ENCODE measurements at regions not wholly inside any gene's neighbourhood (a gene's known extent, or its start where the extent isn't known, plus 50 kb on each side); places are given as distances from the start of the nearest gene placed in this dataset.

DNA sequence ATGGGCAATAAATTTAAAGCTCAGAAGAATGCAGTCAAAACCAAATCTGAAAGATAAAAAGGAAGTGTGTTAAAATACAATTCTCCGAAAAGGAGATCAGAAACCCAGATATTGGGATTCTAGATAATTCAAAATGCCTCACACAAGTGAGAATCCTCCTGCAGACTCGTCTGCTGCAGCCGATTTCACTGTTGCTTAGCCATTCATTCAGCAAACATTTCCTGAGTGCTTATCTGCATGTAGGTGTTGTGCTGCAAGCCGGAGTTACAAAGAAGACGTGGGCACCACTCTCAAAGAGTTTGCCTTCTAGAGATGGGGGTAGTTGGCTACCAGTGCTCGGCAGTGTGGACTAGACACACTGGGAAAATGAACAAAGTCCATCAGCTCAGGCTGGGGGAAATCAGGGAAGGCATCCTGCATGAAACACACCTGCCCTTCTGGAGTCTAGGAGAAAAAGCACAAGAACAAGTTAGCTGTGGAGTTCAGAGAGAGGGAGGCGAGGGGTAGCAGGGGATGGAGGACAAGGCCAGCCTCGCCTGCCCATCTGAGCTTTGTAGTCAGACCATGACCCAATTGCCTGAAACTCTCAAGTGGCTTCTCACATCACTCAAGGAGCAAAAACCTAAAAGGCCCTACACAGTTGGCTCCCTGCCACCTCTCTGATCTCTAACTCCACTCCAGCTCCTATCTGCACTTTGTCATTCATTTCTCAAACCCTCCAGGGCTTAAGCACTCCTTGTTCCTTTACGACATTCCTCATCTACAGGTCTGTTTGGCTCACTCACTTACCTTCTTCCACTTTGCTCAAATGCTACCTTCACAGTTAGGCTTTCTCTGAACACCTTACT is 310.0 kb upstream of the DDHD1 start:
- no peak for DNase-seq (ENCODE audit: low read depth)

GRCh38 chr14:53461858-53462257 is 308.7 kb upstream of the DDHD1 start:
- no peak for DNase-seq (ENCODE audit: low read depth)

GRCh38 chr14:53460544-53460943 is 307.4 kb upstream of the DDHD1 start:
- DNase-seq (ENCODE audit: low read depth), result no peak

DNA sequence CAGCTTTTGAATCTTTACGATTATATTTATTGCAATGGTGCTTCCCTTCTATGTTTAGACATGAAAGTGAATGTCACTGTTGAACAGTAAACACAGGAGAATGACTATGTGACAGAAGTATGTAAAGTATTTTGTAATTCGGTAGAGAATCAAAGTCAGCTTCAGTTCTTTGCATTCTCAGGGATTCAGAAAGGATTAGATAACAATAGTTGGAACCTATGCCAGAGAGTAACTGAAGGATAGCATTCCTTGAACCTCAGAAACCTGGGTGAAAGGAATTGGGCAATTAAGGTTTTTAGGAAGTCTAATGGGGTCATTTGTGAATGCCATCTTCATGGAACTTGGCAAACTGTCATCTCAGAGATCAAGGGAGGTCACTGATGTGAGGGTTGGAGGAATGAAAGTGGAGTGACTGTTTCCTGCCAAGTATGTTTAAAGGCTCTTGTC is 305.3 kb upstream of the DDHD1 start:
- DNase-seq (ENCODE audit: low read depth), result peak; percentile 59

DNA sequence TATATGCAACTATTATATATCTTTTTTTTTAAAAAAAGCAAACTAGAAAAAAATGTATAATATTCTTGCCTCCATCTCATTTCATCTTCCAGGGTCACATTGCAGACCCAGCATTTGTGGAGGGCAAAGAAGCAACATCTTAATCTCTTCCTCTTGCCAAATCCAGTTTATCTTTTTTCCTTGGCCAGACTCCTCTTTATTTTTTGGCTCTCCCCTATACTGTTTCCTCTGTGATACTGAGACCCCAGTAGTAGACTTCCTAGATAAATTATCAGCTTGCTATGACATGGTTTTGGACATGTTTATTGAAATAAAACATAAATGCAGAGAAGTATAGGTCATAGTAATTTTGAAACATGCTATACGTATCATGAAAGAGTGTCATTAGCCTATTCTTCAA is 303.8 kb upstream of the DDHD1 start:
- DNase-seq (ENCODE audit: low read depth), result no peak

DNA sequence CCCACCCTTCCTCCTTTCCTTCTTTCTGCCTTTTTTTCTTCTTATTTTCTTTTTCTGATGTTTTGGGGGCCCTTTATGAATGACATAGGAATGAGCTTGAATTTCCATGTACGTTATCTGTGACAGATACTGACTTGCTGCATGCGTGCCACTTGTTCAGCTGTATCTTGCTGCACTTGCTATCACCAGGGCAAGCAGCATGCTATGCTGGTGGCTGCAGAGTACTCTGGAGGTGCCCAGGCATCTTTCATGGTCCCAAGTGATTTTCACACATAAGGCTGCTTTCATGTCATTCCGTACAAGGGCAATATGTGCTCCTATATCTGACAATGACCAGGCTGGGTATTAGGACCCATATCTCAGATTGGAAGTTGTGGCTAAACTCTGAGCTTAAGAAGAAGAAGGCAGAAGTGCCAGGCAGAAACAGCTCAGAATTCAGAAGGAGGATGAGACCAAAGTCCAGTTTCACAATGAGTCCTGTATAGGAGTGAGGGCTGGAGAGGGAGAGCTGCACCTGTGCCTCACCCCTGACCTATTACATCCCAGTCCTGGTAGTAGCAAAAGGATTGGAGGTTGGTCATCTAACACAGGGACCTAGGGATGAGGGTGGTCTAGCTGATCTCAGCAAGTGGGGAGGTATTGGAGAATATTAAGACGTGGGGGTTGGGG is 299.0 kb upstream of the DDHD1 start:
- no peak for DNase-seq (ENCODE audit: low read depth)

DNA sequence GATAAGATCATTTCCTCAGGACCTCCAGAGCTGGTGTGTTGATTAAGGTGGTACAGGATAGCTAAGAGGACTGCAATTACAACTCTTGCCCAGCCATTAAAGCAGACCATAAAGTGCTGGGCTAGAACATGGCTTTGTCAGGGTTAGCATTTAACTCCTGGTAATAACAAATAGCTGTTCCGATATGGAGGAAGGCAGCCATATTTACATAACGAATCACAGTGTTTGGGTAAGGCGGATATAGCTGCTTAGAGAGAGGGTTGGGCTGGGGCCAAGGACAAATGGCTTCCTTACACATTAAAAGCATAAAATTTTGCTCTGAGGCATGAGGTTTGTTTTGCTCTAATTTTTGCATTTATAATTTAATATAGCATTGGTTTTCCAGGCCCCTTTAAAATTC is 297.7 kb upstream of the DDHD1 start:
- DNase-seq (ENCODE audit: low read depth), result no peak

DNA sequence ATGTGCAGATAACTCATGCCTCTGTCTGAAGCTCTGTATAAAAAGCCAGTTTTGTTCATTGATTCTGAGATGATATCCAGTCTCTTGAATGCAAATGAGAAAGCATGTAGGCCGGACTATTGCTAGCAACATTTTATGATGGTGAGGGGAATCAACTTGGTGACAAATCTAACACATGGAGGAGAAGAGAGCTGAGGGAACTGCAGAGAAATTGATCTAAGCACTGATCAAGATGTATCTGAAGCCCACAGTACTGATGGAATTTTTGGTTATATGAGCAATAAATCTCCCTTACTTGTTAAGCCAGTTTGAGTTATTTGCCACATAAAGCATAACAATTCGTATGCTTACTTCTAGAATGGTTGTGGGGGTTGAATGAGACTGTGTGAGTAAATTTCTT is 295.6 kb upstream of the DDHD1 start:
- no peak for DNase-seq (ENCODE audit: low read depth)

DNA sequence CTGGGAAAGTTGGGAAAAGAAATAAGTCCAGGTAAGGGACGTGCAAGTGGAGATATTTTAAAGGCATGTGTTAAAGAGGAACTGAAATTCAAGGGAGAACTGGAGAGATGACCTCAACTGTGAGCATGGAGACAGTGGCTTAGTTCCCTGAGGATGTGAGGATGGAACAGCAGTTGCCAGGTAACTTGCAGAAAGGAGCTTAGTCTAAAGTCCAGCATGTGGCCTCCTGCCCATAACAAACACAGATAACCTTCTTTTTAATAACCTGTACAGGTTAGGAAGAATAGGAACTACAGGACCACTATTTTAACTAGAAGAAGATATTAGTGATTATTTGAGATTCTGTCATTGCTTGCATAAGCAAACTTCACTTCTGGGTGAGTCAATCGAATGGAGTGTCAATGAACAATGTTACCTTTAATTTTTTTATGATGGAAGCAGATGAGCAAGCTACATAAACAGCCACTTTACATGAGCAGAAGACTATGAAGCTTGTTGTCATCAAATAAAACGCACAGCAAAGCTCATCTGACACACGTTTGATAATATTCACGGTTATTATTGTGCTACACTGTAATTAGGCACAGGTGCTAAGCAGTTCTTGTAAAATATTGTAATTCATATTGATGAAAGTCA is 291.7 kb upstream of the DDHD1 start:
- no peak for DNase-seq (ENCODE audit: low read depth)

DNA sequence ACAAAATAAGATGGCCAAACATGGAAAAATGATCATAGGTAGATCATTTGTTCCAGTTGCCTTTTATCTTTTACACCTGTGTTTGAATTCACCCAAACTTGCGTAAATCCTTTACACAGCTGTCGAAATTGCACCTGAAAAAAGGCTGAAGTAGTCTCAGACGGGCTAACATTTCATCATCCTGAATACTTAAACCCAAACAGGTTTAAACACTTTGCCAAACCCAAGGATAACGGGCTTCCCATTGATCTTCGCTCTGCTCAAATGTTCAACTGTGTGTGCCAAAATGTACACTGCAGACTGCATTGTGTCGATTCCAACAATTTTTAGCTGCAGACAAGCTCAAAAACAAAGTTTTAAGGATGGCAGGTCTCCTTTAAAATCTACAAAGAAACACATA is 288.7 kb upstream of the DDHD1 start:
- no peak for DNase-seq (ENCODE audit: low read depth)

DNA sequence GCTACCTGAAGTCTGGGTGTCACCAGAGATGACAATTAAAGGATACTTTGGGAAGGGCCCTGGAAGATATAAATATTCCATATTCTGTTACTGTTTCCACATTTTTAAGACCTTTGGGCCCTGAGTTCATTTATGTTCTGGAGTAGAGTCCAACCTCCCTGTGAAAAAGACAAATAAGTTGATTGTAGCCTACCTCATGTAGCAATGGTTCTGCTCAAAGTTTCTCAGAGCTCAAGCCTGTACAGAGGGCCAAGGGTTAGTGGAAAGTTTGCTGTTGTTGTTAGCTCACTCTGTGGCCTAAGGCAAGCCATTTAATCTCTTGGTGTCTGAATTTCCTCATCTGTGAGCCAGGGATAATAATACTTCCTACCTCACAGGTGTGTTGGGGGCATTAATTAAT is 284.7 kb upstream of the DDHD1 start:
- no peak for DNase-seq (ENCODE audit: low read depth)

- DNase-seq (ENCODE audit: low read depth), result no peak
Observed at GRCh38 chr14:53432378-53432802, 279.3 kb upstream of the DDHD1 start.

- no peak for DNase-seq (ENCODE audit: low read depth)
Observed at GRCh38 chr14:53430870-53431269, 277.7 kb upstream of the DDHD1 start.

DNA sequence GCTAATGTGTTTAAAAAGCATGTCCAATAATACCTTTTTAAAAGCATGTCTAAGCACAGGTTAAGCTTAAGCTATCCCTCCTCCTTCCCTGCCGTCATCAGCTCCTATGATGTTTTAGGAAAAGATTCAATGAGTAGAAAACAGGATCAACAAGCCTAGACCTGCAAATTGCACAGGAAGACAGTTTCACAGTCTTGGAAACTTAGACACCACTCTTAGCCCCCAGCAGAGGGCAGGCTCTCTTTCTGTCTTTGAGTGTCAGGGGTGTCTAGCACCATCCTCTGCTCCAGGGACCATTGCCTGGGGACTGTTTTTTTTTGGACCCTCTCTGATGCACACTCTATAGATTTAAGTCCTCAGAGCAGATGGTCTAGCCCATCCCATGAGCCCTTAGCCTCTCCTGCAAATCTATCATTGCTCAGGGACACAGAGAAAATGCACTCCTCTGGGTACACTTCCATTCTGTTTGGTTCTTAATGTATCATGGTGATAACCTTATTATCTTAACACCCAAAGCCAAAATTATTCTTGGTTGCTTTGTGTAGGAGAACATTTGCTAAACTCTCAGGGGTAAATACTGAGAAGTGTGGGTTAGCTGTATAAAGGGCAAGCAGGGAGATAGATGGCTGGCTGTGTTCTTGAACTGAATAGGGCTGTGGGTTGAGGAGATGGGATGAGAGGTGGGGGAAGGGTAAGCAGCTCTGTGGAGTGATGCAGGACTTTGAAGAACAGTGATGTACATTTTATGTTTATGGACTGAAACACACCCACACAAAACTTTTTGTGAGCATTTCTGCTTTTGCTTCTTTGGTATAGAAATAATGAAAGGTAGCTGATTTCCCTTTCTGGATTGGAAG is 259.9 kb upstream of the DDHD1 start:
- DNase-seq (ENCODE audit: low read depth), result no peak

DNA sequence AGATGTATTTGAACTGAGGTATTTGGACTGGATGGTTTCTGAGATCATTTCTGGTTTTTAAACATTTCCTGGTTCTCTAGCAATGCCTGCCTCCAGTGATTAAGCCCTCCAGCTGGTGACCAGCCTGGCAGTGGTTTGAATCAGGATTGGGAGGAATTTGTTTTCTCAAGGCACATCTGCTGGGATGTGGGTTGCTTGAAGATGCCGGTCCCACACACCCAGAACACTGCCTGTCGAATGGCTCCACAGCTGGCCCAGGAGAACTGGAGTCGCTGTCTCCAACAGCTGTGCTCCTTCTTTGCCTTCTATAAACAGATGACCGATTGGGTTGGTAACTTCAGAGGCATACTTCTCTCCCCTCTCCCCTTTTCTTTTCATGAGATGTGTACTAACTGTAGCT is 258.0 kb upstream of the DDHD1 start:
- DNase-seq (ENCODE audit: low read depth), result peak; percentile 60

GRCh38 chr14:53409969-53410368 is 256.8 kb upstream of the DDHD1 start:
- DNase-seq (ENCODE audit: low read depth), result peak; percentile 47

DNA sequence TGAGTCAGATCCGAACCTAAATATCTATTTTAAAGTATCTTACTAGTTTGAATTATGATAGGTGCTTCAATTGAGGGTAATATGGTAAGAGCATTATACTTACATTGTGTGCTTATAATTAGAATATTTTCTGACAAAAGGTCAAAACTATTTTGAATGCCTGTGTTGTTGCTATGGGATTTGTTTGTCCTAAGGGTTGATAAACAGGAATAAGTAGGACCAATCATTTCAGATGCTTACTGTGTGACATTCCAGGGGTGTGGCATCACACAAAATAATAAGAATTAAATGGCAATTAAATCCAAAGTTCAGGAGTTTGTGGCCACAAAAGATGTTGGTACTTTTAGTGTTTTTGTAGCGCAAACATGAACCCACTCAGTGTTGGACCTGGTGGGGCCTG is 256.2 kb upstream of the DDHD1 start:
- peak; percentile 37 for DNase-seq (ENCODE audit: low read depth)

DNA sequence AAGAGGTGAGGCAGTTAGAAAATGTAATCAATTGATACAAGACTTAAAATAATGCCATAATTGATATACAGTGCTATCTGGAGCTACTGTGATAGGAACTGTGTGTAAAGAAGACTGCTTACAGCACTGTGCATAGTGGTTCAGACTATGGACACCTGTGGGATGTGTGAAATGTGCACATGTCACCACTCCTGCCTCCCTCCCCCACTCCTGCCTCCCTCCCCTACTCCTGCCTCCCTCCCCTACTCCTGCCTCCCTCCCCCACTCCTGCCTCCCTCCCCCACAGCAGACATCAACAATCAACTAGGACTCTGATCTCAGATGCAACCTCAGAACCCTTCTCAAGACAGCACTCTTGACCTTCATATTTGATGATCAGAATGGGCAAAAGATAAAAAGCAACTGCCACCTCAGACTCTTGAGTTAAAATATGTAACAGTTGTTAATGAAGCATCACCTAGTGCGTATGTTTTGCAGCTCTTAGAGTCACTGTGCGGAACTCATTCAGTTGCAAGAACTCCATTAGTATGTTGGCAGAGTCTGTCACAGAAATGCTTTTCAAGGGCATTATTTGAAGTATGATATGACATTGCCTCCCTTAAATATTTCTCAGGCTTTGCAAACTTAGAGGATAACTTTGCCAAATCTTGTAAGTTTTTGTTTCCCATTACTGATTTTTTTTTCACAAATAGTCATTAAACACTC is 255.2 kb upstream of the DDHD1 start:
- DNase-seq (ENCODE audit: low read depth), result no peak

DNA sequence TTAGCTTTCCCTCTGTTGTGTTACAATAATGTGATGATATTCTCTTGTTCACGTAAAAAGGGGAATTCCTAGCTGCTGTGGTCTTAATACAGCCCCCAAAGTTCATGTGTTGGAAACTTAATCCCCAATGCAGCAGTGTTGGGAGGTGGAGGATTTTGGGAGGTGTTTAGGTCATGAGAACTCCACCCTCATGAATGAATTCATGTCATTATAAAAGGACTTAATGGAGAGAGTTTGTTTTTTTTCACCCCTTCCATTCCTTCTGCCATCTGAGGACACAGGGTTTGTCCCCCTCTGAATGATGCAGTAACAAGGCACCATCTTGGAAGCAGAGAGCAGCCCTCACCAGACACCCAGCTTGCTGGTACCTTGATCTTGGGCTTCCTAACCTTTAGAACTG is 253.4 kb upstream of the DDHD1 start:
- no peak for DNase-seq (ENCODE audit: low read depth)

DNA sequence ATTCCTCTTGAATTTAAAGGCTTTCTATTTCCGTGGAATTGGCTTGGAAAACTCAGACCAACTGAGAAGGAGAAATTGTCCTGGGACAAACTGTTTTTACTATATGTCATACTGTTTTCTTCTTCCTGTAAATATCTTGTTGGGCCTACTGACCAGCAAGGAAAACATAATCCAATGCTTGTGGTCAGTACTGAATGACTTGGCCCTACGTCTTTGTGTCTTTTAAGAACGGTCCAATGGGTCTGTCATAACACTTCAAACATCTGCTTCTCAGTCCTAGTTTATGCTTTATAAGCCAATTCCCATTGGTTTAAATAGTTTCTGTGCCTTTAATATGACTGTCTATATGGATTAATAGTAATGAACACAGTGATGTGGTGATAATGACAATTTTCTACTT is 248.5 kb upstream of the DDHD1 start:
- no peak for DNase-seq (ENCODE audit: low read depth)

GRCh38 chr14:53399057-53399456 is 245.9 kb upstream of the DDHD1 start:
- peak; percentile 63 for DNase-seq (ENCODE audit: low read depth)

DNA sequence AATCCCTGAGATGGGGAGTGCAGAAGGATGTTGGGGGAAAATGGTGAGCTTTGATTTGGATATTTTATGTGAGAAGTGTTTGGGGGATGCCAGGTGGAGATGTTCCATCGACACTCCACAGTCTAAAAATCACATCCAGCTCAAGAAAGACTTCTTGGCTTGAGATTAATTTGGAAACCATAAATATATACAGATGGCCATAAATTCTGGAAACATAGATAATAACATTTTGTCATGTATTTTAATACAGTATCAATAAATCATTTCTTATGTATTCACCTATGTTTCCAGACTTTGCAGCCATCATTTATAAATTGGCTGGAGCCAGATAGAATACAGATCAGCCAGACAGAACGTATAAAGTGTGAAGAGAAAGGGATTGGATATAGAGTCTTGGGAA is 245.5 kb upstream of the DDHD1 start:
- DNase-seq (ENCODE audit: low read depth), result no peak

All from GM04503 (cell line).